Choroid plexus epithelial cell (primary cell): ENCODE measurements at regions not wholly inside any gene's neighbourhood (a gene's known extent, or its start where the extent isn't known, plus 50 kb on each side); places are given as distances from the start of the nearest gene placed in this dataset.
"Not testable (repeated sequence)": the region's sequence is repeated elsewhere in the genome, so short reads cannot be mapped to it uniquely, and the experiment has no call there.

Experiments used
- DNase-seq: peaks from one replicate; pipeline ENCODE4 v3.0.0-alpha.2; 2010; ENCODE audit warnings: low read depth
- H3K4me3 ChIP-seq: 2 replicates; pipeline ENCODE4 v1.5.1; 2011; ENCODE audit warnings: low read depth, mild to moderate bottlenecking, control low read depth, low read length, moderate library complexity
- TF ChIP-seq, protein P1 (sequence below): conservative IDR thresholded peaks from 2 replicates; pipeline ENCODE4 v1.5.1; 2011; ENCODE audit warnings: low read depth, mild to moderate bottlenecking, control low read depth, inconsistent platforms, low read length, moderate library complexity

- no peak overlapping the region for H3K4me3 ChIP-seq
- no peak for DNase-seq
- TF ChIP-seq, protein P1, sequence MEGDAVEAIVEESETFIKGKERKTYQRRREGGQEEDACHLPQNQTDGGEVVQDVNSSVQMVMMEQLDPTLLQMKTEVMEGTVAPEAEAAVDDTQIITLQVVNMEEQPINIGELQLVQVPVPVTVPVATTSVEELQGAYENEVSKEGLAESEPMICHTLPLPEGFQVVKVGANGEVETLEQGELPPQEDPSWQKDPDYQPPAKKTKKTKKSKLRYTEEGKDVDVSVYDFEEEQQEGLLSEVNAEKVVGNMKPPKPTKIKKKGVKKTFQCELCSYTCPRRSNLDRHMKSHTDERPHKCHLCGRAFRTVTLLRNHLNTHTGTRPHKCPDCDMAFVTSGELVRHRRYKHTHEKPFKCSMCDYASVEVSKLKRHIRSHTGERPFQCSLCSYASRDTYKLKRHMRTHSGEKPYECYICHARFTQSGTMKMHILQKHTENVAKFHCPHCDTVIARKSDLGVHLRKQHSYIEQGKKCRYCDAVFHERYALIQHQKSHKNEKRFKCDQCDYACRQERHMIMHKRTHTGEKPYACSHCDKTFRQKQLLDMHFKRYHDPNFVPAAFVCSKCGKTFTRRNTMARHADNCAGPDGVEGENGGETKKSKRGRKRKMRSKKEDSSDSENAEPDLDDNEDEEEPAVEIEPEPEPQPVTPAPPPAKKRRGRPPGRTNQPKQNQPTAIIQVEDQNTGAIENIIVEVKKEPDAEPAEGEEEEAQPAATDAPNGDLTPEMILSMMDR: no peak
Measured at GRCh38 chr7:112540839-112541577, 60.2 kb downstream of the LSMEM1 start.

DNA sequence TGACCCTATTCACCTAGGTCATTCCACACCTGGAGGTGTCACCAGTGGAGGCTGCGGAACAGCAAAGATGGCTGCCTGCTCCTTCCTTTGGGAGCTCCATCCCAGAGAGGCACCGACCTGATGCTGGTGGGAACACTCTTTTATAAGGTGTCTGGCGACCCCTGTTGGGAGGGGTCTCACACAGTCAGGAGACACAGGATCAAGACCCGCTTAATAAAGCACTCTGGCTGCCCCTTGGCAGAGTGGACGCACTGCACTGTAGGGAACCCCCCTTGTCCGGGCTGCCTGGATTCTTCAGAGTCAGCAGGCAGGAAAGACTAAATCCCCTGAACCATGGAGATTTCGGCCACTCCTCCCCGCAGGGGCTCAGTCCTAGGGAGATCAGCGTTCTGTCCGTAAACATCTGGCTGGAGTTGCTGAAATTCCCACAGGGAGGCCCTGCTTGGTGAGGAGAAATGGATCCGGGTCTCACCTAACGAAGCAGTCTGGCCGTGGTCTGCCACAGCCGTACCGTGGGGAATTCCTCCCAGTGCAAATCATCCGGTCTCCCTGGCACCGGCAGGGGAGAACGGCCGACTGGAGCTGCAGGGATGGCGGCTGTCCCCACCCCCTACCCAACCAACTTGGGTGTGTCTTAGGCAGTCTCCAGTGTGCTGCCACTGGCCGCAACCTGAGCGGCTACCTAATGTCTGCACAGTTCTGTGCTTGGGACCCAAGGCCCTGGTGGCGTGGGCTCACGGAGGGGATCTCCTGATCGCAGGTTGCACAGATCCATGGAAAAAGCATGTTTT lies 66.1 kb downstream of the LSMEM1 start:
- H3K4me3 ChIP-seq: no peak overlapping the region
- DNase-seq: peak; percentile 5
- TF ChIP-seq, protein P1: no peak

- H3K4me3 ChIP-seq: no peak overlapping the region
- TF ChIP-seq, protein P1: no peak
- peak; percentile 60 for DNase-seq
Measured at GRCh38 chr7:112547916-112548315, 67.1 kb downstream of the LSMEM1 start.

GRCh38 chr7:112550468-112551060 lies 69.8 kb downstream of the LSMEM1 start:
- TF ChIP-seq, protein P1: peak; percentile 93
- peak; percentile 86 for DNase-seq

DNA sequence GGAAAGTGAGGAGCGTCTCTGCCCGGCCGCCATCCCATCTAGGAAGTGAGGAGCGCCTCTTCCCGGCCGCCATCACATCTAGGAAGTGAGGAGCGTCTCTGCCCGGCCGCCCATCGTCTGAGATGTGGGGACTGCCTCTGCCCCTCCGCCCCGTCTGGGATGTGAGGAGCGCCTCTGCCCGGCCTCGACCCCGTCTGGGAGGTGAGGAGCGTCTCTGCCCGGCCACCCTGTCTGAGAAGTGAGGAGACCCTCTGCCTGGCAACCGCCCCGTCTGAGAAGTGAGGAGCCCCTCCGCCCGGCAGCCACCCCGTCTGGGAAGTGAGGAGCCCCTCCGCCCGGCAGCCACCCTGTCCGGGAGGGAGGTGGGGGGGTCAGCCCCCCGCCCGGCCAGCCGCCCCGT lies 70.7 kb downstream of the LSMEM1 start:
- not testable (repeated sequence) for DNase-seq

More at GRCh38 chr7:112550468-112551060, 69.8 kb downstream of the LSMEM1 start:
- H3K4me3 ChIP-seq: no peak overlapping the region

GRCh38 chr7:112554591-112554990 lies 73.8 kb downstream of the LSMEM1 start:
- no peak overlapping the region for H3K4me3 ChIP-seq
- TF ChIP-seq, protein P1: peak; percentile 23

More for the DNA sequence above, 70.7 kb downstream of the LSMEM1 start:
- not testable (repeated sequence) for H3K4me3 ChIP-seq

GRCh38 chr7:112556633-112557032 lies 75.8 kb downstream of the LSMEM1 start:
- DNase-seq: no peak
- H3K4me3 ChIP-seq: no peak overlapping the region
- TF ChIP-seq, protein P1: no peak

More at GRCh38 chr7:112554591-112554990, 73.8 kb downstream of the LSMEM1 start:
- peak; percentile 17 for DNase-seq
